ENCODE measurements at regions not wholly inside any gene's neighbourhood (a gene's known extent, or its start where the extent isn't known, plus 50 kb on each side); places are given as distances from the start of the nearest gene placed in this dataset.

GRCh38 chr5:123245689-123246088 is 156.6 kb downstream of the PRDM6 start:
- no peak for TF ChIP-seq GATA2 (IDR thresholded peaks at IDR 0.05; ENCODE audit: low read depth, low read length)
- no peak for TF ChIP-seq GATA3 (IDR thresholded peaks at IDR 0.05; ENCODE audit: low read depth, low read length)

All from SH-SY5Y (cell line).